GM23338 (cell line): ENCODE measurements at regions not wholly inside any gene's neighbourhood (a gene's known extent, or its start where the extent isn't known, plus 50 kb on each side); places are given as distances from the start of the nearest gene placed in this dataset.

ENCODE experiments used
- CREB1 ChIP-seq: fragments of 250-450 bp; sonication (Bioruptor Pico); IDR thresholded peaks from 2 replicates; pipeline ENCODE4 v1.5.0; 2020; ENCODE audit warnings: low read depth, mild to moderate bottlenecking, moderate library complexity
- EZH2 ChIP-seq: fragments of 200-600 bp; sonication (generic); IDR thresholded peaks from one replicate; pipeline ENCODE4 v1.8.0; 2017; ENCODE audit warnings: antibody characterized with exemption, mild to moderate bottlenecking, low read depth; ENCODE audit not compliant: unreplicated experiment
- EZH2phosphoT487 ChIP-seq: fragments of 200-600 bp; sonication (generic); IDR thresholded peaks from one replicate; pipeline ENCODE4 v1.8.1; 2018; ENCODE audit warnings: antibody characterized with exemption; ENCODE audit not compliant: unreplicated experiment
- JUNB ChIP-seq: IDR thresholded peaks from one replicate; pipeline ENCODE4 v1.6.1; 2016; ENCODE audit warnings: antibody characterized with exemption; ENCODE audit not compliant: unreplicated experiment
- POLR2AphosphoS5 ChIP-seq: IDR thresholded peaks from 2 replicates; pipeline ENCODE4 v1.6.1; 2016; ENCODE audit warnings: antibody characterized with exemption, low read depth
- ZNF331 ChIP-seq: fragments of 250-450 bp; sonication (Bioruptor Pico); IDR thresholded peaks from 2 replicates; pipeline ENCODE4 v1.5.0; 2020; ENCODE audit warnings: low read depth, mild to moderate bottlenecking, moderate library complexity
- TF ChIP-seq, protein P1 (sequence below), 2 experiments: fragments of 200-600 bp in 1 of 2; sonication (generic) in 1 of 2; conservative IDR thresholded peaks; 2 replicates each; pipeline versions ENCODE4 v1.5.1 to v1.6.1; 2016 to 2017; ENCODE audit warnings: antibody characterized with exemption in 2 of 2, low read depth in 2 of 2, mild to moderate bottlenecking in 2 of 2, moderate library complexity in 1 of 2
- TF ChIP-seq, protein P2 (sequence below): IDR thresholded peaks from one replicate; pipeline ENCODE4 v1.6.1; 2018; ENCODE audit warnings: antibody characterized with exemption; ENCODE audit not compliant: unreplicated experiment
- TF ChIP-seq, protein P3 (sequence below): fragments of 250-450 bp; sonication (Bioruptor Pico); IDR thresholded peaks from 2 replicates; pipeline ENCODE4 v1.5.0; 2020; ENCODE audit warnings: mild to moderate bottlenecking, moderate library complexity
- TF ChIP-seq, protein P4 (sequence below): IDR thresholded peaks from 2 replicates; pipeline ENCODE4 v1.6.1; 2016; ENCODE audit warnings: antibody characterized with exemption

GRCh38 chr6:23851522-23851921 lies 274.5 kb upstream of the NRSN1 start:
- TF ChIP-seq, protein P1, sequence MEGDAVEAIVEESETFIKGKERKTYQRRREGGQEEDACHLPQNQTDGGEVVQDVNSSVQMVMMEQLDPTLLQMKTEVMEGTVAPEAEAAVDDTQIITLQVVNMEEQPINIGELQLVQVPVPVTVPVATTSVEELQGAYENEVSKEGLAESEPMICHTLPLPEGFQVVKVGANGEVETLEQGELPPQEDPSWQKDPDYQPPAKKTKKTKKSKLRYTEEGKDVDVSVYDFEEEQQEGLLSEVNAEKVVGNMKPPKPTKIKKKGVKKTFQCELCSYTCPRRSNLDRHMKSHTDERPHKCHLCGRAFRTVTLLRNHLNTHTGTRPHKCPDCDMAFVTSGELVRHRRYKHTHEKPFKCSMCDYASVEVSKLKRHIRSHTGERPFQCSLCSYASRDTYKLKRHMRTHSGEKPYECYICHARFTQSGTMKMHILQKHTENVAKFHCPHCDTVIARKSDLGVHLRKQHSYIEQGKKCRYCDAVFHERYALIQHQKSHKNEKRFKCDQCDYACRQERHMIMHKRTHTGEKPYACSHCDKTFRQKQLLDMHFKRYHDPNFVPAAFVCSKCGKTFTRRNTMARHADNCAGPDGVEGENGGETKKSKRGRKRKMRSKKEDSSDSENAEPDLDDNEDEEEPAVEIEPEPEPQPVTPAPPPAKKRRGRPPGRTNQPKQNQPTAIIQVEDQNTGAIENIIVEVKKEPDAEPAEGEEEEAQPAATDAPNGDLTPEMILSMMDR (conservative IDR thresholded peaks at IDR 0.05; ENCODE audit: low read depth in 2 of 2): no peak
- TF ChIP-seq, protein P2, sequence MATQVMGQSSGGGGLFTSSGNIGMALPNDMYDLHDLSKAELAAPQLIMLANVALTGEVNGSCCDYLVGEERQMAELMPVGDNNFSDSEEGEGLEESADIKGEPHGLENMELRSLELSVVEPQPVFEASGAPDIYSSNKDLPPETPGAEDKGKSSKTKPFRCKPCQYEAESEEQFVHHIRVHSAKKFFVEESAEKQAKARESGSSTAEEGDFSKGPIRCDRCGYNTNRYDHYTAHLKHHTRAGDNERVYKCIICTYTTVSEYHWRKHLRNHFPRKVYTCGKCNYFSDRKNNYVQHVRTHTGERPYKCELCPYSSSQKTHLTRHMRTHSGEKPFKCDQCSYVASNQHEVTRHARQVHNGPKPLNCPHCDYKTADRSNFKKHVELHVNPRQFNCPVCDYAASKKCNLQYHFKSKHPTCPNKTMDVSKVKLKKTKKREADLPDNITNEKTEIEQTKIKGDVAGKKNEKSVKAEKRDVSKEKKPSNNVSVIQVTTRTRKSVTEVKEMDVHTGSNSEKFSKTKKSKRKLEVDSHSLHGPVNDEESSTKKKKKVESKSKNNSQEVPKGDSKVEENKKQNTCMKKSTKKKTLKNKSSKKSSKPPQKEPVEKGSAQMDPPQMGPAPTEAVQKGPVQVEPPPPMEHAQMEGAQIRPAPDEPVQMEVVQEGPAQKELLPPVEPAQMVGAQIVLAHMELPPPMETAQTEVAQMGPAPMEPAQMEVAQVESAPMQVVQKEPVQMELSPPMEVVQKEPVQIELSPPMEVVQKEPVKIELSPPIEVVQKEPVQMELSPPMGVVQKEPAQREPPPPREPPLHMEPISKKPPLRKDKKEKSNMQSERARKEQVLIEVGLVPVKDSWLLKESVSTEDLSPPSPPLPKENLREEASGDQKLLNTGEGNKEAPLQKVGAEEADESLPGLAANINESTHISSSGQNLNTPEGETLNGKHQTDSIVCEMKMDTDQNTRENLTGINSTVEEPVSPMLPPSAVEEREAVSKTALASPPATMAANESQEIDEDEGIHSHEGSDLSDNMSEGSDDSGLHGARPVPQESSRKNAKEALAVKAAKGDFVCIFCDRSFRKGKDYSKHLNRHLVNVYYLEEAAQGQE: no peak
- TF ChIP-seq POLR2AphosphoS5: no peak
- TF ChIP-seq JUNB: no peak
- no peak for TF ChIP-seq EZH2
- TF ChIP-seq, protein P3, sequence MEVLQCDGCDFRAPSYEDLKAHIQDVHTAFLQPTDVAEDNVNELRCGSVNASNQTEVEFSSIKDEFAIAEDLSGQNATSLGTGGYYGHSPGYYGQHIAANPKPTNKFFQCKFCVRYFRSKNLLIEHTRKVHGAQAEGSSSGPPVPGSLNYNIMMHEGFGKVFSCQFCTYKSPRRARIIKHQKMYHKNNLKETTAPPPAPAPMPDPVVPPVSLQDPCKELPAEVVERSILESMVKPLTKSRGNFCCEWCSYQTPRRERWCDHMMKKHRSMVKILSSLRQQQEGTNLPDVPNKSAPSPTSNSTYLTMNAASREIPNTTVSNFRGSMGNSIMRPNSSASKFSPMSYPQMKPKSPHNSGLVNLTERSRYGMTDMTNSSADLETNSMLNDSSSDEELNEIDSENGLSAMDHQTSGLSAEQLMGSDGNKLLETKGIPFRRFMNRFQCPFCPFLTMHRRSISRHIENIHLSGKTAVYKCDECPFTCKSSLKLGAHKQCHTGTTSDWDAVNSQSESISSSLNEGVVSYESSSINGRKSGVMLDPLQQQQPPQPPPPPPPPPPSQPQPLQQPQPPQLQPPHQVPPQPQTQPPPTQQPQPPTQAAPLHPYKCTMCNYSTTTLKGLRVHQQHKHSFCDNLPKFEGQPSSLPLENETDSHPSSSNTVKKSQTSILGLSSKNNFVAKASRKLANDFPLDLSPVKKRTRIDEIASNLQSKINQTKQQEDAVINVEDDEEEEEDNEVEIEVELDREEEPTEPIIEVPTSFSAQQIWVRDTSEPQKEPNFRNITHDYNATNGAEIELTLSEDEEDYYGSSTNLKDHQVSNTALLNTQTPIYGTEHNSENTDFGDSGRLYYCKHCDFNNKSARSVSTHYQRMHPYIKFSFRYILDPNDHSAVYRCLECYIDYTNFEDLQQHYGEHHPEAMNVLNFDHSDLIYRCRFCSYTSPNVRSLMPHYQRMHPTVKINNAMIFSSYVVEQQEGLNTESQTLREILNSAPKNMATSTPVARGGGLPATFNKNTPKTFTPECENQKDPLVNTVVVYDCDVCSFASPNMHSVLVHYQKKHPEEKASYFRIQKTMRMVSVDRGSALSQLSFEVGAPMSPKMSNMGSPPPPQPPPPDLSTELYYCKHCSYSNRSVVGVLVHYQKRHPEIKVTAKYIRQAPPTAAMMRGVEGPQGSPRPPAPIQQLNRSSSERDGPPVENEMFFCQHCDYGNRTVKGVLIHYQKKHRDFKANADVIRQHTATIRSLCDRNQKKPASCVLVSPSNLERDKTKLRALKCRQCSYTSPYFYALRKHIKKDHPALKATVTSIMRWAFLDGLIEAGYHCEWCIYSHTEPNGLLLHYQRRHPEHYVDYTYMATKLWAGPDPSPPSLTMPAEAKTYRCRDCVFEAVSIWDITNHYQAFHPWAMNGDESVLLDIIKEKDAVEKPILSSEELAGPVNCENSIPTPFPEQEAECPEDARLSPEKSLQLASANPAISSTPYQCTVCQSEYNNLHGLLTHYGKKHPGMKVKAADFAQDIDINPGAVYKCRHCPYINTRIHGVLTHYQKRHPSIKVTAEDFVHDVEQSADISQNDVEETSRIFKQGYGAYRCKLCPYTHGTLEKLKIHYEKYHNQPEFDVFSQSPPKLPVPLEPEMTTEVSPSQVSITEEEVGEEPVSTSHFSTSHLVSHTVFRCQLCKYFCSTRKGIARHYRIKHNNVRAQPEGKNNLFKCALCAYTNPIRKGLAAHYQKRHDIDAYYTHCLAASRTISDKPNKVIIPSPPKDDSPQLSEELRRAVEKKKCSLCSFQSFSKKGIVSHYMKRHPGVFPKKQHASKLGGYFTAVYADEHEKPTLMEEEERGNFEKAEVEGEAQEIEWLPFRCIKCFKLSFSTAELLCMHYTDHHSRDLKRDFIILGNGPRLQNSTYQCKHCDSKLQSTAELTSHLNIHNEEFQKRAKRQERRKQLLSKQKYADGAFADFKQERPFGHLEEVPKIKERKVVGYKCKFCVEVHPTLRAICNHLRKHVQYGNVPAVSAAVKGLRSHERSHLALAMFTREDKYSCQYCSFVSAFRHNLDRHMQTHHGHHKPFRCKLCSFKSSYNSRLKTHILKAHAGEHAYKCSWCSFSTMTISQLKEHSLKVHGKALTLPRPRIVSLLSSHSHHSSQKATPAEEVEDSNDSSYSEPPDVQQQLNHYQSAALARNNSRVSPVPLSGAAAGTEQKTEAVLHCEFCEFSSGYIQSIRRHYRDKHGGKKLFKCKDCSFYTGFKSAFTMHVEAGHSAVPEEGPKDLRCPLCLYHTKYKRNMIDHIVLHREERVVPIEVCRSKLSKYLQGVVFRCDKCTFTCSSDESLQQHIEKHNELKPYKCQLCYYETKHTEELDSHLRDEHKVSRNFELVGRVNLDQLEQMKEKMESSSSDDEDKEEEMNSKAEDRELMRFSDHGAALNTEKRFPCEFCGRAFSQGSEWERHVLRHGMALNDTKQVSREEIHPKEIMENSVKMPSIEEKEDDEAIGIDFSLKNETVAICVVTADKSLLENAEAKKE (CRISPR knock-in tag): no peak
- no peak for TF ChIP-seq EZH2phosphoT487
- TF ChIP-seq CREB1: no peak
- TF ChIP-seq, protein P4, sequence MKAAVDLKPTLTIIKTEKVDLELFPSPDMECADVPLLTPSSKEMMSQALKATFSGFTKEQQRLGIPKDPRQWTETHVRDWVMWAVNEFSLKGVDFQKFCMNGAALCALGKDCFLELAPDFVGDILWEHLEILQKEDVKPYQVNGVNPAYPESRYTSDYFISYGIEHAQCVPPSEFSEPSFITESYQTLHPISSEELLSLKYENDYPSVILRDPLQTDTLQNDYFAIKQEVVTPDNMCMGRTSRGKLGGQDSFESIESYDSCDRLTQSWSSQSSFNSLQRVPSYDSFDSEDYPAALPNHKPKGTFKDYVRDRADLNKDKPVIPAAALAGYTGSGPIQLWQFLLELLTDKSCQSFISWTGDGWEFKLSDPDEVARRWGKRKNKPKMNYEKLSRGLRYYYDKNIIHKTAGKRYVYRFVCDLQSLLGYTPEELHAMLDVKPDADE: no peak
- TF ChIP-seq ZNF331 (CRISPR knock-in tag): no peak
